HL-60 (cell line): ENCODE measurements at regions not wholly inside any gene's neighbourhood (a gene's known extent, or its start where the extent isn't known, plus 50 kb on each side); places are given as distances from the start of the nearest gene placed in this dataset.

Source experiments
- DNase-seq, 2 experiments: peaks; one replicate each; pipeline ENCODE4 v3.0.0-alpha.2; 2010 to 2020; ENCODE audit warnings: low read depth in 1 of 2, low spot score in 1 of 2
- H3K27ac ChIP-seq: fragments of 250-450 bp; sonication (Bioruptor Pico); replicated peaks from 2 replicates; pipeline ENCODE4 v1.5.1; 2020; ENCODE audit warnings: mild to moderate bottlenecking, moderate library complexity
- H3K27me3 ChIP-seq: fragments of 250-450 bp; sonication (Bioruptor Pico); 2 replicates; pipeline ENCODE4 v1.5.1; 2021; ENCODE audit warnings: mild to moderate bottlenecking, moderate library complexity; ENCODE audit not compliant: insufficient read depth, poor library complexity, severe bottlenecking
- H3K4me3 ChIP-seq: replicated peaks from 2 replicates; pipeline ENCODE4 v1.5.1; 2011; ENCODE audit warnings: mild to moderate bottlenecking, control low read depth, low read length; ENCODE audit not compliant: insufficient read depth
- CTCF ChIP-seq: IDR thresholded peaks from one replicate; pipeline ENCODE4 v1.5.1; 2011; ENCODE audit warnings: low read length, control low read depth, inconsistent platforms; ENCODE audit not compliant: insufficient read depth
- GABPA ChIP-seq: IDR thresholded peaks from 2 replicates; pipeline ENCODE4 v1.6.1; 2012; ENCODE audit warnings: low read depth
- POLR2AphosphoS5 ChIP-seq: IDR thresholded peaks from 2 replicates; pipeline ENCODE4 v1.6.1; 2012; ENCODE audit warnings: low read depth
- SPI1 ChIP-seq: IDR thresholded peaks from 2 replicates; pipeline ENCODE4 v1.6.1; 2012; ENCODE audit warnings: low read depth, mild to moderate bottlenecking, borderline replicate concordance
- TF ChIP-seq, protein P1 (sequence below): IDR thresholded peaks from 2 replicates; pipeline ENCODE4 v1.6.1; 2012; ENCODE audit warnings: low read depth; ENCODE audit not compliant: insufficient replicate concordance

GRCh38 chr6:169156793-169157147 lies 96.9 kb downstream of the THBS2 start:
- no peak overlapping the region for H3K4me3 ChIP-seq

GRCh38 chr6:169156108-169156792 lies 97.4 kb downstream of the THBS2 start:
- no peak overlapping the region for H3K27ac ChIP-seq
- DNase-seq, result no peak
- no peaks in the 10 kb centered on the region for H3K27me3 ChIP-seq
- no peak overlapping the region for H3K4me3 ChIP-seq
- TF ChIP-seq SPI1 (no peak), GABPA (no peak), CTCF (no peak), POLR2AphosphoS5 (no peak)
- TF ChIP-seq, protein P1, sequence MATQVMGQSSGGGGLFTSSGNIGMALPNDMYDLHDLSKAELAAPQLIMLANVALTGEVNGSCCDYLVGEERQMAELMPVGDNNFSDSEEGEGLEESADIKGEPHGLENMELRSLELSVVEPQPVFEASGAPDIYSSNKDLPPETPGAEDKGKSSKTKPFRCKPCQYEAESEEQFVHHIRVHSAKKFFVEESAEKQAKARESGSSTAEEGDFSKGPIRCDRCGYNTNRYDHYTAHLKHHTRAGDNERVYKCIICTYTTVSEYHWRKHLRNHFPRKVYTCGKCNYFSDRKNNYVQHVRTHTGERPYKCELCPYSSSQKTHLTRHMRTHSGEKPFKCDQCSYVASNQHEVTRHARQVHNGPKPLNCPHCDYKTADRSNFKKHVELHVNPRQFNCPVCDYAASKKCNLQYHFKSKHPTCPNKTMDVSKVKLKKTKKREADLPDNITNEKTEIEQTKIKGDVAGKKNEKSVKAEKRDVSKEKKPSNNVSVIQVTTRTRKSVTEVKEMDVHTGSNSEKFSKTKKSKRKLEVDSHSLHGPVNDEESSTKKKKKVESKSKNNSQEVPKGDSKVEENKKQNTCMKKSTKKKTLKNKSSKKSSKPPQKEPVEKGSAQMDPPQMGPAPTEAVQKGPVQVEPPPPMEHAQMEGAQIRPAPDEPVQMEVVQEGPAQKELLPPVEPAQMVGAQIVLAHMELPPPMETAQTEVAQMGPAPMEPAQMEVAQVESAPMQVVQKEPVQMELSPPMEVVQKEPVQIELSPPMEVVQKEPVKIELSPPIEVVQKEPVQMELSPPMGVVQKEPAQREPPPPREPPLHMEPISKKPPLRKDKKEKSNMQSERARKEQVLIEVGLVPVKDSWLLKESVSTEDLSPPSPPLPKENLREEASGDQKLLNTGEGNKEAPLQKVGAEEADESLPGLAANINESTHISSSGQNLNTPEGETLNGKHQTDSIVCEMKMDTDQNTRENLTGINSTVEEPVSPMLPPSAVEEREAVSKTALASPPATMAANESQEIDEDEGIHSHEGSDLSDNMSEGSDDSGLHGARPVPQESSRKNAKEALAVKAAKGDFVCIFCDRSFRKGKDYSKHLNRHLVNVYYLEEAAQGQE, result no peak

More at GRCh38 chr6:169156793-169157147, 96.9 kb downstream of the THBS2 start:
- Histone ChIP-seq H3K27ac (no peak overlapping the region), H3K27me3 (no peaks in the 10 kb centered on the region)
- TF ChIP-seq, protein P1, result no peak
- no peak for DNase-seq

DNA sequence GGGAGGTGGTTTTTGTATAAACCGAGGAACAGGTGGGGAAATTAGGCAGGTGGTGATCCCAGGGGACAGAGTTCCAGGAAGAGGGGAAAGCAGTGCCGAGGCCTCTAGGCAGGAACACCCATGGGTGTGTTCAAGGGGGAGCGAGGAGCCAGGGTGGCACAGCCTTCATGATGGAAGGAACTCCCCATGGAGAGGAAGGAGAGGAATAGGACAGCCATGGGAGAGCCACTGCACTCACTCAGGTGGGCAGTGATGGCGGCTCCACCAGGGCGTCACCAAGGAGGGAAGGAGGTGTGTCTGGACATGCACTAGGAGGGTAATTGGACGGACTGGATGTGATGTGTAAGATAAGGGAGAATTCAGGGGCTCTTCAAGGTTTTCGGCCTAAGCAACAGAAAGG lies 98.2 kb downstream of the THBS2 start:
- TF ChIP-seq GABPA, result no peak
- no peak for DNase-seq
- Histone ChIP-seq H3K4me3 (no peak overlapping the region), H3K27ac (no peak overlapping the region), H3K27me3 (no peaks in the 10 kb centered on the region)

GRCh38 chr6:169153401-169153800 lies 100.2 kb downstream of the THBS2 start:
- no peak for DNase-seq
- Histone ChIP-seq H3K4me3 (no peak overlapping the region), H3K27me3 (no peaks in the 10 kb centered on the region), H3K27ac (no peak overlapping the region)
- TF ChIP-seq, protein P1, result no peak
- TF ChIP-seq SPI1 (no peak), POLR2AphosphoS5 (no peak), GABPA (no peak)
